Inflammatory macrophage treated with lipopolysaccharide for 4 hours (primary cell): ENCODE measurements at regions not wholly inside any gene's neighbourhood (a gene's known extent, or its start where the extent isn't known, plus 50 kb on each side); places are given as distances from the start of the nearest gene placed in this dataset.
"Not testable (repeated sequence)": the region's sequence is repeated elsewhere in the genome, so short reads cannot be mapped to it uniquely, and the experiment has no call there.

Experiments used
- DNase-seq: peaks from one replicate; pipeline ENCODE4 v3.0.0-alpha.2; 2020

- DNase-seq, result no peak
These were observed 103.1 kb upstream of the PPM1H start for GRCh38 chr12:63037746-63038712.

DNA sequence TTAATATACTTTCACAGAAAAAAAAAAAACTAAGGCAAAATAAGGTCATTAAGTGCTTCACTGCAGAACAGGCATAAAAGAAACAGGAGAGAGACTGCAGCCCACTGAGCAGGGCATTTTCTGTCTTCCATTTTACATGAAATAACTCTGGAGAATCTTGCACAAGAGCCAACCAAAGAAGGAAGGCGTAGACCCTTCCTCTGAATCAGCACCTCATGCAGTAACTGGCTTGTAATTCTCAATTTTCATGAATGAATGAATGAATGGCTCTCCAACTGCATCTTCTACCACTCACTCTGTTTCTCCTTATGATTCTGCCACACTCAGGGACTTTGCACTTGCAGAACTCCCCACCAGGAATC lies 102.0 kb upstream of the PPM1H start:
- DNase-seq, result no peak

GRCh38 chr12:63036216-63036973 lies 101.4 kb upstream of the PPM1H start:
- no peak for DNase-seq

- DNase-seq, result no peak
These were observed 99.7 kb upstream of the PPM1H start for GRCh38 chr12:63034601-63035000.

GRCh38 chr12:63029676-63030075 lies 94.7 kb upstream of the PPM1H start:
- no peak for DNase-seq

- no peak for DNase-seq
These were observed 94.0 kb upstream of the PPM1H start for GRCh38 chr12:63028951-63029350.

- DNase-seq, result no peak
These were observed 90.2 kb upstream of the PPM1H start for GRCh38 chr12:63025116-63025515.

GRCh38 chr12:63023926-63024325 lies 89.0 kb upstream of the PPM1H start:
- no peak for DNase-seq

DNA sequence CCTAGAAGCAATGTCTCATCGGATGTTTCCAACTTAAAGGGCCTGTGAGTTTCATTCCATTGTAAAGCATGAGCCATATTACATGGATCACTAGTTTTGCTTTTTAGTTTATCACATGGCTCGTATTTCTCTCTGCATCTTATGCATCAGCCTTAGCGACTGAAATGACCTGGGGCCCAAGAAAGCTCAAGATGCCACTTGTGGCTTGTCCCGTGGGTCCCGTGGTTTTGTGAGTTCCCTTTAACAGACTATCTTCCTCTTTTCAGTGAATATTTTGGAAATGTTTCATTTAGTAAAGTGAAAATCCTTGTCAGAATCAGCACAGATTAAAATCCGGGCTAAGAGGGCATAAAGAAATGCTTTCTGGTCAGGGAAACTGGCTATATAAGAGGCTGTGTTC lies 86.2 kb upstream of the PPM1H start:
- DNase-seq, result peak; percentile 54

DNA sequence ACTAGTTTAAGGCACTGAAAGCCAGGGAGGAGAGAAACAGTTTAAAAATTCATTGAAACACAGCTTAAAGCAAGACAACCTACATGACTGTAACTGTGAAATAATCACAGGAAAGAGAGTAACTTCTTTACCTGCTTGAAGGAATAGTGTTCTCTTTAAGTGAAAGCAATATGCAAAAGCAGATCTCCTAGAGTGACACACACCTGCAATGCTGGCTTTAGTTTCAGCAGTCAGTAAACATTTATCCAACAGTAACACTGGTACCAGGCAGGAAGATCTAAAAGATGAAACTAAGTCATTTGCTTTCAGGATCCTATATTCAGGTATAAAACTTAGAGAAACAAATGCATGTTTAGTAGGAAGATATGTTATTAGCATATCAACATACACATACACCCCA lies 85.3 kb upstream of the PPM1H start:
- no peak for DNase-seq

DNA sequence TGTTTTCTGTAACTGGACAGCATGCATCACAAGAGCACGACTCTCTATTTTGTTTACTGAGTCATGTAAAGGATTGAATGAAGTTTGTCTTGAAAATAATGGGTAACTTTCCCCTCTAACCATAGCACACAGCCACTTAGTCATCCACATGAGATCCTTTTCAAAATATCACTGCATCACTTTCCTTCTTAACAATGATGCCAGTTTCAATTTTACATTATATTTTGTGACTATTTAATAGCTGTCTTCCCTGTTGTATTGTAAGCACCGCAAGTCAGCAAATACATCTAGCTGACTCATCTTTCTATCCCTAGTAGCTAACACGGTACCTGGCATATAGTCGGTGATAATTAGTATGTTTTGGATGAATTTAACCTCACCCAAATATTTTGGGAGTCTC lies 83.3 kb upstream of the PPM1H start:
- peak; percentile 7 for DNase-seq

DNA sequence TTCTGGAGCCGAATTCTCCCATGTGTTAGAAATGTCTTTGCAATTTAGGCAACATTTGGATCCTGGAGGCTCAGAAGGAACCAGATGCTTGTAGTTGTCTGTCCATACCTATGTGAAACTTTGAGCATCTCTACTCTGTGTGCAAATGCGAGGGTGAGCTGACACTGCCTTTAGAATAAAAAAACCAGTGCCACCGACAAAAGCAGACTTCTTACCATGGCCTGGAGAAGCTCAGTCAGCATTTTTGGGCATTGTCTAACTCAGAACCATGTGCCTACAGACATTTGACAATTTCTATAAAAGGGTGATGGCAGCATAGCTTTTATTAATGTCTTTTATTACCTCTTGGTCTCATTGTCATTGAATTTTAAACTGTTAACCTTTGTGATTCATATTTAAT lies 78.4 kb upstream of the PPM1H start:
- DNase-seq, result no peak

DNA sequence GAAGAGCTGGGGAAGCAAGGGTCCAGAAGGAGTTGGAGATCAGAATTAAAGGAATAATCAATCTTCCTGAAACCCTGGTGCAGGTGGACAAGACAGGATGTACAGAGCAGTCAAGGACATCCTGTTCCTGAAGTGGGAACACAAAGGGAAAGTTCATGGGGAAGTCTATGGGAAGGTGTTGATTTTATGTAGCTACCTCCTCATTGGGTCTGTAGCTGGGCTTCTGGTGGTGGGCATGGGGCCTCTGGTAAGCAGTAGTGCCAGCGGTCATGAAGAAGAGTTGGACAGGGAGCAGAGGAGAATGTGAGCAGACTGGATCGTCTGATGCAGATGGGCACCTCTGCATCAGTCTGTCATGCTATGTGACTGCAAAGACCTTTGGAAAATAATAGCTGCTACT lies 75.7 kb upstream of the PPM1H start:
- no peak for DNase-seq

- DNase-seq, result no peak
These were observed 73.4 kb upstream of the PPM1H start for GRCh38 chr12:63008372-63008771.

GRCh38 chr12:63007726-63008125 lies 72.8 kb upstream of the PPM1H start:
- no peak for DNase-seq

GRCh38 chr12:63006536-63006935 lies 71.6 kb upstream of the PPM1H start:
- DNase-seq, result no peak

DNA sequence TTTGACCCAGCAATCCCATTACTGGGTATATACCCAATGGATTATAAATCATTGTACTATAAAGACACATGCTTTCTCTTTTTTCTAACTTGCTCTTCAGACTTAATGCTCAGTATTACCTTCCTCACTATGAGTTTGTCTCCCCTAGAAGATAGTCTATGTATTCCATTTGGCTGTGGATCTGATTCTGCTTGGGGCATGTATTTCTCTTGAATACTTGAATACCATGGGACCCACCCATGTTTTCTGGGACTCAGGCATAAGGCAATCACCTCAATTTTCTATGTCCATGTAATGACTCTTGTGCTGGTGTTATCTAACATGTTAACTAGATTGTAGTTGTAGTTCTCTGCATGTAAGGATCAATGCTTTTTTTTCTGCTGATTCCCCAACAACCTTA lies 70.4 kb upstream of the PPM1H start:
- no peak for DNase-seq

DNA sequence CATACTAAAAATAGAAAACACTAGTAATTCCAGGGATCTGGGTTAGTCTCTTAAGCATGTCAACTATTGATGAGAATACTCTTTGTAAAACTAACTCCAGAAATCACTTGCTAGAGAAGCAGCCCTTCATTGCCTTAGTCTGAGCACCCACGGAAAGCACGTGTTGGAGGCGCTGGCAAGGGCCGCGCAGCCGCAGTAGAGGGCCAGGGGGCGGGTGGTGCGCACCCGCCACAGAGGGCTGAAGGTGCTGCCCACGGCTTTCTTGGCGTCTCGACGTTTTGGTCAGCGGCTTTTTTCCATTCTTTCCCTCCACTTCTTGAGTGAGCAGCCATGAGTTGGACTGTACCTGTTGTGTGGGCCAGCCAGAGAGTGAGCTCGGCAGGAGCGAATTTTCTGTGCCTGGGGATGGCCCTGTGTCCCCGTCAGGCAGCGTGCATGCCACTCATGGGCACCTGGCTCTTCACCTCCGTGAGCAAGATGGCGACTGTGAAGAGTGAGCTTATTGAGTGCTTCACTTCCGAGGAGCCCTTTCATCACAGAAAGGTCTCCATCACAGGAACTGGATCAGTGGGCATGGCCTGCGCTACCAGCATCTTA lies 68.4 kb upstream of the PPM1H start:
- DNase-seq, result no peak

- not testable (repeated sequence) for DNase-seq
These were observed 67.1 kb upstream of the PPM1H start for GRCh38 chr12:63002059-63002458.

DNA sequence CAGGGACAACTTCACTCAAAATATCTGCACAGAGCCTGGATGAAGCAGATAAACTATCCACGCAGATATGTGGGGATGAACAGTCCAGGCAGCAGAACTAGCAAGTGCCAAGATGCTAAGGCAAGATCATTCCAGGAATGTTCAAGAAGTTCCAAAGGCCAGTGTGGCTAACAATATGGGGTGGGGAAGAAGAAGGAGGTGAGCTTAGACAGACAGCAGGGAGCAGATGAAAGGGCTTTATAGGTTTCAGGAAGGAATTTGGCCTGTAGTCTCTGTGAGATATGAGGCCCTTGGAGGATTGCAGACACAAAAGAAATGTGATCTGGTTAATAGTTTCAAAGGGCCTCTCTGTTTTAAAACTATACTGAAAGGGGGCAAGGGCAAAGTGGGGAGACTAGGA lies 63.5 kb upstream of the PPM1H start:
- DNase-seq, result no peak

- no peak for DNase-seq
These were observed 60.1 kb upstream of the PPM1H start for GRCh38 chr12:62995097-62995496.

DNA sequence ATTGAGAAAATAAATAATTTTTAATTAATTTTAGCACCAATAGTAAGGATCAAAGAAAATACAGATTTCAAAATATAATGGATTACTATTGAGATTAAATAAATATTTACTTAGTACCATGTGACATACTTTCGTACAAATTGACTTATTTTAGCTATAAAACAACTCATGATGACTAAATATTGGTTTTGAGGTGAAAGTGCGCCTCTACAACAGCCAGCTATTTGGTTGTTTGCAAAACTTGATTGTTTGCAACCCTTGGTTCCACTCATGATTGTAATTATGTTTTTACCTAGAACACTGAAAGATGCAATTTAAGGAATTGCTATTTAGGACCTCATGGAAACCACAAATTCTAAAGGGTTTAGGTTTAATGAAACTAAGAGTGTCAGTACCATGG lies 51.9 kb upstream of the PPM1H start:
- no peak for DNase-seq
